ENCODE measurements at regions not wholly inside any gene's neighbourhood (a gene's known extent, or its start where the extent isn't known, plus 50 kb on each side); places are given as distances from the start of the nearest gene placed in this dataset.
A peak's percentile ranks its signal among the peaks of the same experiment; 100 is the strongest.

DNA sequence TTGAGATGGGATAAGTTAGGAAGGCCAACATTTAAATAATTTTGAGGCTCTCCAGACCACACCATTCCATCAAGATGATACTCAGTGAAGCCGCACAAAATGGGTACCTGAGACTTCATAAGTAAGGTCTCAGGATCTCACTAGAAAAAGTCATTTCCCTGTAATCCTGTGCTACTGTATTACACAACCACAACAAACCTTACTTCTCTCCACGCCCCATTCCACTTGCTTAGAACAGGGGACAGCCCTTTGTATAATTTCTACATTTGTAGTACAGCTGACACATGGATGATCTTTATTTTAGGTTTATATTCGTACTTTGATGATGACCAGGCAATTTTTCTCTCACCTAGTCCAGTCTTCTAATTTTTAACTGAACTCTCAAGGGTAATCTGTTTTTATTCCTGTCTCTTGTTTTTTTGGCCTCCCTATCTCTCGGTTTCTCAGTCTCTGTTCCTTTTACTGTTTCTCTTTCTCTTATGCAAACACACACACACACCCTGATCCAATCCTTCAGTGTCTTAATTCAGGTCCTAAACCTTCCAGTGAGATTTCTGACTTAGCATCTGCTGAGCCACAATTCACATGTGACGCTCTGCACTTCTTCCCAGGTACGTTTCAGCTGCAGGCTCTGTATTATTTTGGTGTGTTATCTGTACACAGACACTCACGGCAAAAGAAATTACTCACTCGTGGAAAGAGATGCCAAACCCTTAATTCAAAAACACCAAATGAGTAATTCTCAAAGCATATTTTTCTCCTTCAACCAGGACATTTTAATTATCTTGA is 223.2 kb upstream of the THBS1 start:
- H3K4me3 ChIP-seq (ENCODE audit: low read depth, low read length) = no peak overlapping the region
- Mint-ChIP-seq H3K4me3 (no peak overlapping the region), H3K4me1 (peaks cover 0 to 2% (median 0%) of the 10 kb centered on the region in 4 donors), H3K9me3 (peaks cover 0 to 4% (median 0%) of the 10 kb centered on the region in 7 donors), H3K27ac (no peak overlapping the region), H3K27me3 (peaks cover 59% of the 10 kb centered on the region), H3K36me3 (no peaks in the 10 kb centered on the region)
- H3K27me3 ChIP-seq (ENCODE audit: control insufficient read depth, insufficient read depth, low read length) = peaks cover 8% of the 10 kb centered on the region
- ATAC-seq (ENCODE audit: low read depth in 2 of 2) = no peak
- no peak for DNase-seq
- no peaks in the 10 kb centered on the region for H3K36me3 ChIP-seq (ENCODE audit: control insufficient read depth, insufficient read depth, low read length)
- H3K27ac ChIP-seq (ENCODE audit: insufficient read depth, low read length, poor library complexity, severe bottlenecking) = no peak overlapping the region
- no peaks in the 10 kb centered on the region for H3K4me1 ChIP-seq (ENCODE audit: control insufficient read depth, insufficient read depth, low read length, poor library complexity, severe bottlenecking)
- H3K9me3 ChIP-seq (ENCODE audit: control insufficient read depth in 2 of 2, low read length in 2 of 2) = no peaks in the 10 kb centered on the region

DNA sequence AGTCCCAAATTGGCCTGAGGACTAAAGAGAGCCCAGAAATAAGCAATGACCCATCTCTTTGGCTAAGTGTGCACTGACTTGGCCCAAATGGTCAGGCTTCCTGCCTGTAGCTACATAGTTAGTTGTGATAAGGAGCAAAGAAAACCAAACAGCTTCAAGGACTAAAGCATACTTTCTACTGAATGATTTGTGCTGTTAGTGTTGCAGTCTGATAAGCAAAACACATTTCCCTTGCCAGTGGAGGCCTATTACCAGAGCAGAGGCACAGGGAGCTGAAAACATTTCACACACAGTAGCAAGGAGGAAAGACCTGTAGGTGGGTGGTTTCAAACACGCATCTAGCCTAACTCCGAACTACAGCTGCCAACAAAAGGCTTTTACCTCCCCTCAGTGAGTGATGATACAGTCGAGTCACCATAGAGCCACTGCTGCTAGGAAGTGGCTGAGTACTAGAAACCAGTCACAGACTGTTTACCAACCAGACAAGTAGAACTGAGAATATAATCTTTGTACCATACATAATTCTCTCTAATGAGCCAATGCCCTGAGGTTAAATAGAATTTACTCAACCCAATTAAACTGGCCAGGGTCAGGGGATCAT is 222.3 kb upstream of the THBS1 start:
- Mint-ChIP-seq H3K27ac (no peak overlapping the region), H3K36me3 (no peaks in the 10 kb centered on the region), H3K9me3 (peaks cover 0 to 3% (median 0%) of the 10 kb centered on the region in 7 donors), H3K27me3 (peaks cover 64% of the 10 kb centered on the region), H3K4me1 (peaks cover 0 to 2% (median 0%) of the 10 kb centered on the region in 4 donors), H3K4me3 (no peak overlapping the region)
- Histone ChIP-seq H3K27ac (ENCODE audit: insufficient read depth, low read length, poor library complexity, severe bottlenecking) (no peak overlapping the region), H3K4me1 (ENCODE audit: control insufficient read depth, insufficient read depth, low read length, poor library complexity, severe bottlenecking) (no peaks in the 10 kb centered on the region), H3K27me3 (ENCODE audit: control insufficient read depth, insufficient read depth, low read length) (peaks cover 8% of the 10 kb centered on the region), H3K9me3 (ENCODE audit: control insufficient read depth in 2 of 2, low read length in 2 of 2) (no peaks in the 10 kb centered on the region), H3K36me3 (ENCODE audit: control insufficient read depth, insufficient read depth, low read length) (no peaks in the 10 kb centered on the region), H3K4me3 (ENCODE audit: low read depth, low read length) (no peak overlapping the region)
- DNase-seq (no peak), ATAC-seq (ENCODE audit: low read depth in 2 of 2) (no peak)

DNA sequence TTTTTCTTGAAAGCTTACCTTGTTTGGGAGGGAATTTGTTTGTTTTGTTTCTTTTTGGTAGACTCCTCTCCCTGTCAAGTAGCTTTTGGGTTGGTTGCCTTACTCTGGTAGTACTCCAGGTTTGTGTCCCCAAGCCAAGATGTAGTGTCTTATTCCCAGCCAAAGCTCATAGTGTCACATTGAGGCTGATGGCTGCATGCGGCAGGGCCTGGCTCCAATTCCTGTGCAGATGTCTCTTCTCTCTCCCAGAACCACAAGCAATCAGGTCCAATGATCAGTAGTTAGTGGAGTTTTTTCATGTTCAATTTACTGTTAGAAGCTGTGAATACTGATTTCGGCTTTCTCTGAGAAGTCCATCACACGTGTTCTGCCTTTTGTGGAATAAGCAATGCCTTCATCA is 221.1 kb upstream of the THBS1 start:
- no peak for DNase-seq
- Mint-ChIP-seq H3K4me3 (no peak overlapping the region), H3K9me3 (peaks cover 0 to 3% (median 0%) of the 10 kb centered on the region in 7 donors), H3K36me3 (no peaks in the 10 kb centered on the region), H3K4me1 (peaks cover 0 to 2% (median 0%) of the 10 kb centered on the region in 4 donors), H3K27me3 (peaks cover 63% of the 10 kb centered on the region), H3K27ac (peak overlapping the region in 1 of 3 donors; percentile 35)
- H3K4me3 ChIP-seq (ENCODE audit: low read depth, low read length) = no peak overlapping the region
- H3K27me3 ChIP-seq (ENCODE audit: control insufficient read depth, insufficient read depth, low read length) = peaks cover 11% of the 10 kb centered on the region
- no peaks in the 10 kb centered on the region for H3K9me3 ChIP-seq (ENCODE audit: control insufficient read depth in 2 of 2, low read length in 2 of 2)
- ATAC-seq (ENCODE audit: low read depth in 2 of 2) = no peak
- no peaks in the 10 kb centered on the region for H3K4me1 ChIP-seq (ENCODE audit: control insufficient read depth, insufficient read depth, low read length, poor library complexity, severe bottlenecking)
- no peak overlapping the region for H3K27ac ChIP-seq (ENCODE audit: insufficient read depth, low read length, poor library complexity, severe bottlenecking)
- H3K36me3 ChIP-seq (ENCODE audit: control insufficient read depth, insufficient read depth, low read length) = no peaks in the 10 kb centered on the region

DNA sequence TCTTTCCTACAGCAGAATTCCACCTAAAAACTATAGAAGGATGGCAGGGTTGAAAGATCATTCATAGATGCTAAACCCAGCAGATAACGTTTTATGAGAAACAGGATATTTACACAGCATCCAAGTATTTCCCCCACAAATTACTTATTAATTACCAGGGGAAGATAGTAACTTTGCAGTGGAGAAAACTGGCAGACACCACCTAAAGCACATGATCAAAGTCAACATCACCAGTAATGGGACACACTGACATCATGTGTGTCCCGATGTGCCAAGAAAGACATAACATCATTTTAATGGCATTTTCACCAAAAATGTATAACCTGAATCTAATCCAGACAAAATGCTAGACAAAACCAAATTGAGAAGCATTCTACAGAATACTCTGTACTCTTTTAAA is 220.4 kb upstream of the THBS1 start:
- DNase-seq (no peak), ATAC-seq (ENCODE audit: low read depth in 2 of 2) (no peak)
- no peaks in the 10 kb centered on the region for H3K36me3 Mint-ChIP-seq
- H3K9me3 Mint-ChIP-seq = peaks cover 0 to 3% (median 0%) of the 10 kb centered on the region in 7 donors
- Histone ChIP-seq H3K27ac (ENCODE audit: insufficient read depth, low read length, poor library complexity, severe bottlenecking) (no peak overlapping the region), H3K36me3 (ENCODE audit: control insufficient read depth, insufficient read depth, low read length) (no peaks in the 10 kb centered on the region), H3K9me3 (ENCODE audit: control insufficient read depth in 2 of 2, low read length in 2 of 2) (no peaks in the 10 kb centered on the region), H3K4me3 (ENCODE audit: low read depth, low read length) (no peak overlapping the region), H3K27me3 (ENCODE audit: control insufficient read depth, insufficient read depth, low read length) (peaks cover 16% of the 10 kb centered on the region), H3K4me1 (ENCODE audit: control insufficient read depth, insufficient read depth, low read length, poor library complexity, severe bottlenecking) (no peaks in the 10 kb centered on the region)
- peaks cover 0 to 2% (median 0%) of the 10 kb centered on the region in 4 donors for H3K4me1 Mint-ChIP-seq
- no peak overlapping the region for H3K27ac Mint-ChIP-seq
- H3K27me3 Mint-ChIP-seq = peaks cover 61% of the 10 kb centered on the region
- no peak overlapping the region for H3K4me3 Mint-ChIP-seq

- H3K9me3 ChIP-seq (ENCODE audit: control insufficient read depth in 2 of 2, low read length in 2 of 2) = no peaks in the 10 kb centered on the region
- no peaks in the 10 kb centered on the region for H3K4me1 ChIP-seq (ENCODE audit: control insufficient read depth, insufficient read depth, low read length, poor library complexity, severe bottlenecking)
- H3K9me3 Mint-ChIP-seq = peaks cover 0 to 3% (median 0%) of the 10 kb centered on the region in 7 donors
- ATAC-seq (ENCODE audit: low read depth in 2 of 2) (no peak), DNase-seq (no peak)
- peaks cover 17% of the 10 kb centered on the region for H3K27me3 ChIP-seq (ENCODE audit: control insufficient read depth, insufficient read depth, low read length)
- peaks cover 0 to 2% (median 0%) of the 10 kb centered on the region in 4 donors for H3K4me1 Mint-ChIP-seq
- no peaks in the 10 kb centered on the region for H3K36me3 Mint-ChIP-seq
- no peak overlapping the region for H3K27ac ChIP-seq (ENCODE audit: insufficient read depth, low read length, poor library complexity, severe bottlenecking)
- no peak overlapping the region for H3K4me3 ChIP-seq (ENCODE audit: low read depth, low read length)
- no peak overlapping the region for H3K27ac Mint-ChIP-seq
- H3K36me3 ChIP-seq (ENCODE audit: control insufficient read depth, insufficient read depth, low read length) = no peaks in the 10 kb centered on the region
- H3K4me3 Mint-ChIP-seq = no peak overlapping the region
- peaks cover 64% of the 10 kb centered on the region for H3K27me3 Mint-ChIP-seq
These were observed 219.4 kb upstream of the THBS1 start for GRCh38 chr15:39361497-39361896.

DNA sequence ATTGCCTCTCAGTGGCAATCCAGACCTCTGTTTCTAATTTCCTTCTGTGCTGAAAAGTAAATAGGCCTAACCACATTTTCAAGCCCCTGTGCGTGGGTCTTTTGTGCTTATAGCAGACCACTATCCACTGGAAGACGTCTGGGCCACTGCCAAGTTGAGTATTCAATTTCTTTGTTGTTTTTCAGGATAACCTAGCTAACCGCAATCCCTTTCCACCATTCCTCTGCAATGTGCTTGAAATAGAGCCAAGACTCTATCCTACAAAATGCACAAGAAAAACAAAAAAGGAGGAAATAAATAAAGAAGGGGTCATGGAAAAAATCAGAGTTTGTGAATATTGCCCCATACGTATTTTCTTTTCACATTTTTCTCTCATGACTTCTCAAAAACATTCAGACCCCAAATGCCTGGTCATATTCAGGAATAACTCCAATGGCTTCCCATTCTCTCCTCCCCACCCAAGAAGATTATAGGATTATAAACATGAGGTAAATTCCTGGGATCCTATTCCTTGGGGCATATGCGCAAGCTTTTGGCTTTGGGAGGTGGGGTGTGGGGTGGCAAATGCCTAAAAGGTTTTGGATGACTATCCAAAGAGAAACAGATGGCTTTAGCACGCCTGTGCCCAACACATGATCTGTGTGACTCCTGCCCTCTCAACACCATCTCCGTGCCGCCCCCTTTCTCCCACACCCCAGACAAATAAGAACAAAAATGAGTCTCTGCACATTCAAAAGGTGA is 217.9 kb upstream of the THBS1 start:
- no peak overlapping the region for H3K27ac ChIP-seq (ENCODE audit: insufficient read depth, low read length, poor library complexity, severe bottlenecking)
- H3K4me3 ChIP-seq (ENCODE audit: low read depth, low read length) = no peak overlapping the region
- Mint-ChIP-seq H3K9me3 (peaks cover 0 to 1% (median 0%) of the 10 kb centered on the region in 7 donors), H3K4me1 (no peaks in the 10 kb centered on the region), H3K27ac (no peak overlapping the region), H3K27me3 (peaks cover 67% of the 10 kb centered on the region), H3K36me3 (no peaks in the 10 kb centered on the region), H3K4me3 (no peak overlapping the region)
- H3K4me1 ChIP-seq (ENCODE audit: control insufficient read depth, insufficient read depth, low read length, poor library complexity, severe bottlenecking) = no peaks in the 10 kb centered on the region
- no peaks in the 10 kb centered on the region for H3K36me3 ChIP-seq (ENCODE audit: control insufficient read depth, insufficient read depth, low read length)
- peaks cover 14% of the 10 kb centered on the region for H3K27me3 ChIP-seq (ENCODE audit: control insufficient read depth, insufficient read depth, low read length)
- no peak for DNase-seq
- no peaks in the 10 kb centered on the region for H3K9me3 ChIP-seq (ENCODE audit: control insufficient read depth in 2 of 2, low read length in 2 of 2)
- ATAC-seq (ENCODE audit: low read depth in 2 of 2) = no peak

DNA sequence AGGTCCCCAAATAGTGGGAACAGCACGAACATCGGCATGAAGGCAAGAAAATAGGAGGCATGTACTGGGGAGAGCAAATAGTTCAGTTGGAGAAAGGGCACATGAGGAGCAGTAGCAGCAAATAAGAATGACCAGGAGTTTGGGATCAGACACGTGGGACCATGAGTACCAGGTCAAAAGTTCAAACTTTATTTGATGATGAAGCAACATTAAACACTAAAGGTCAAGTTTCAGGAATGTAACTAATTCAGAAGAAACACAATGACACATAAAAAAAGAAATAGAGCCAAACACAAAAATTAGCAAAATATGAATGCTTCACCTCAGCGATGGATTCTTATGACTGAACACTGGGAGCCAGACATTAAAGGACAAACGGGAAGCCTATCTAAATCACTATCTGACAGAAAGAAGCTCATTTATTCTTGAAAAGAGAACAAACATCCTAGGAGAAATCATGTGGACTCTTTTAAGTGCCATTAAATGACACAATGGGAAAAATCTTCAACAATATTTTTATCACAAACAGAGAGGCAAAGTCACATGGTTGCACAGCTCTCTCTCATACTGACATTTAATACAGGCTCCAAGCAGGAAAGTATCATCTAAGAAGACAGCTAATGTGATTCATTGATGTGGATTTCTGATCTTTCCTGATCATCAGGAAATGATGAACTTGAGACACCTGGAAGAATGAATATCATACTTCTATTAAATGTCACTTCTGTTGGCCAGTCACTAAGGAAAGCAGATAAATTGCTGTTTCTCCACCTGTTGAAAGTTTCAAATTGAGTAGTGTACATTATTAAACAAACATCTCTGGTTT is 216.9 kb upstream of the THBS1 start:
- H3K9me3 ChIP-seq (ENCODE audit: control insufficient read depth in 2 of 2, low read length in 2 of 2) = no peaks in the 10 kb centered on the region
- DNase-seq (no peak), ATAC-seq (ENCODE audit: low read depth in 2 of 2) (no peak)
- no peaks in the 10 kb centered on the region for H3K36me3 Mint-ChIP-seq
- peaks cover 13% of the 10 kb centered on the region for H3K27me3 ChIP-seq (ENCODE audit: control insufficient read depth, insufficient read depth, low read length)
- no peaks in the 10 kb centered on the region for H3K36me3 ChIP-seq (ENCODE audit: control insufficient read depth, insufficient read depth, low read length)
- no peak overlapping the region for H3K27ac Mint-ChIP-seq
- H3K4me1 Mint-ChIP-seq = no peaks in the 10 kb centered on the region
- no peaks in the 10 kb centered on the region for H3K4me1 ChIP-seq (ENCODE audit: control insufficient read depth, insufficient read depth, low read length, poor library complexity, severe bottlenecking)
- peaks cover 59% of the 10 kb centered on the region for H3K27me3 Mint-ChIP-seq
- H3K4me3 ChIP-seq (ENCODE audit: low read depth, low read length) = no peak overlapping the region
- no peak overlapping the region for H3K4me3 Mint-ChIP-seq
- H3K27ac ChIP-seq (ENCODE audit: insufficient read depth, low read length, poor library complexity, severe bottlenecking) = no peak overlapping the region
- peaks cover 0 to 5% (median 1%) of the 10 kb centered on the region in 7 donors for H3K9me3 Mint-ChIP-seq
